HG03460 (cell line): ENCODE measurements at regions not wholly inside any gene's neighbourhood (a gene's known extent, or its start where the extent isn't known, plus 50 kb on each side); places are given as distances from the start of the nearest gene placed in this dataset.
"Not testable (repeated sequence)": the region's sequence is repeated elsewhere in the genome, so short reads cannot be mapped to it uniquely, and the experiment has no call there.

Source experiments
- ATAC-seq: cut with Tn5 transposase; IDR thresholded peaks from one replicate; pipeline ENCODE4 v1.9.1; 2021; ENCODE audit not compliant: unreplicated experiment

DNA sequence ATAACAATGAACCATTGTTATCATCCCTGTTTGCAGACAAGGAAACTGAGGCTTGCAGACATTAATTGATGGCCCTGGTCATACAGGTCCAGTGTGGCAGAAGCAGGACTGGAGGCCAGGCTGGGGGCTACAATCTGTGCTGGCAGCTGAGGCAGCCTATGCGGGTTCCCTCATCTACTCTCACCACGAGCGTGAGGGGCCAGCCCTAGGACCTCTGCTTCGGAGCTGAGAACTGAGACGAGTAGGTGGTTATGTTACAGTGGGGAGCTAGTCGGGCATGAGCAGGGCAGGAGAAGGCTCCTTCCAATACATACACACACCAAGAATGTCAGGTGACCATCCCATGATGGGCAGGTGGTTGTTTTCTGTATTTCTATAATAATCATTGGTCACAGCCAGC is 82.2 kb upstream of the ASB18 start:
- ATAC-seq: no peak

DNA sequence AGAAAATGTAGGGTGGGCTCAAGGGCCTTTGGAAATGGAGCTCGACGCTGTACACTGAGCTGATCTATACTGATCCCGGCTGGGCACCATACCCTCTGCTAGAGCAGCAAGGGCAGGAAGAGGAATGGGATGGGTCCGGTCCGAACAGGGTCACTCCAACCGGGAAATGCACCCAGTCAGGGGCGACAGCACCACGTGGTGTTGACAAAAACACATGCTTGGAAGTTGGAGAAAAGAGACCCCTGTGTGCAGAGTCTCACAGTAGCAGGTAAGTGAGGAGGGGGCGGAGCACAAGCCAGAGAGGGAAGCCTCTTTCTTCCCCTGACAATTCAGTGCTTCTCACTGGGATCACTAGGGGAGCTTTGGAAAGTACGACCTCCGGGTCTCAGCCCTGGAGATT is 84.1 kb upstream of the ASB18 start:
- no peak for ATAC-seq

GRCh38 chr2:236348976-236349375 is 84.8 kb upstream of the ASB18 start:
- ATAC-seq: no peak

- no peak for ATAC-seq
Measured at GRCh38 chr2:236350426-236350825, 86.2 kb upstream of the ASB18 start.

DNA sequence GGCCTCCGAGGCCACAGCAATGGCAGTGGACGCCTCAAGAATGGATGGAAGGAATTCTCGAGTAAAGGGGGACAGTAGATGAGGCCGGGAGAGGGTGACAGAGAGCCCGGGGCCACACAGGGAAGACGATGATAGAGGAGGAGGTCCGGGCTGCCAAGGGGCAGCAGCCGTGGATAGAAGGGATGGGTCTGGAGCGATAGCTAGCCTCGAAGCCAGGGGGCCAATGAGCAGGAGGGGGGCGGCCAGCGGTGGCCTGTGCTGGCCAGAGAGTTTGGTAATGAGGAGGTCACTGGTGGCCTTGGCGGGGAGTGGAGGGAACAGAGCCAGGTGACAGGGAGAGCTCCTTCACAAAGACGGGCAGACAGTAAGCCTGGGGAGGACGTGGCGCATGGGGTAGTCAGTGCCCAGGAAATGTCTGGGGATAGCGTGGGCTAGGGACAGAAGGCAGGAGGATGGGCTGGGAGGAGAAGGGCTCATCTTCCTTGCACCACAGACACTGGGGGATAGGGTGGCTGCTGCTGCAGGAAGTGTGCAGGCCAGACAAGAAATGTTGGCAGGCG is 87.8 kb upstream of the ASB18 start:
- ATAC-seq: no peak

GRCh38 chr2:236352761-236353593 is 88.8 kb upstream of the ASB18 start:
- no peak for ATAC-seq

DNA sequence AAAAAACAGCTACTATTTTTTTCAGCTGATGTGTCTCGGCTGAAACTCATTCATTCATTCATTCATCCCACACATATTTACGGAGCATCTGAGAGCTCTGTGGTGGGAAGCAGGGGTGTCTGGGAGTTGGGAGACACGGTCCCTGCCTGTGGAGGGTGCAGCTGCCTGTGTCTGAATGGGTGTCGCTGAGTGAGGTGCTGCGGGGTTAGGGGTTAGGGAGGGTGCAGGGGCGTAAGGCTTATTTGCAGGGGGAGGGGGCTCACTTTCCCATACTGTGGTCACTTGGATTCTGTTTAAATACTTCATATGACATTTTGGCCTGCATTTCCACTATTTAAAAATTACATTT is 89.4 kb upstream of the ASB18 start:
- ATAC-seq: no peak

GRCh38 chr2:236354056-236354940 is 90.1 kb upstream of the ASB18 start:
- no peak for ATAC-seq

DNA sequence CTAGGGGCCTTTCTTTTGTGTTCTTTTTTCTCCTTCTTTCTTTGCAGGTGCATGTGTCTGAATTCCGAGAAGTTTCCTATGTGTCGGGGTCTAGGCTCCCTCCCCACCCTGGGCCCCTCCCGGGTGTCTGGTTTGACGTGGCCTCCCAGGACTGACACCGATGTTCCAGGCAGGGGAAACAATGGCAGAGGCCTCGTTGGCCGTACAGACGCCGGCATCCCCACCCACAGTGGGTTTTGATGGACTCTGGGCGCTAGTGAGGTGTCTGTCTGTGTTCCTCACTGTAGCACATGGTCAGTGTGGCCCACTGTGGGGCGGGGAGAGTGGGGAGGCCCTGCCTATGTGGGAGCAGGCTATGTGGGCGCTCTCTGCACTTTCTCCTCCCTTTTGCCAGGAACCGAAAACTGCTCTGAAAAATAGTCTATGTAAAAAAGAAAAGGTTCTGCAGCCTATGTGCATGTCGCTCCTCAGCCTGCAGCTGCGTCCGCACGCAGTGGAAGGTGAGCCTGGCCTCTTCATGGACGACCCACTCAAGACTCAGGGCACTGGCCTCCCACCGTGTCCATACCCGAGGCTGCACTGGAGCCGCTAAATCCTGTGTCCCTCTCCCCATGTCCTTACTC is 90.9 kb upstream of the ASB18 start:
- no peak for ATAC-seq

DNA sequence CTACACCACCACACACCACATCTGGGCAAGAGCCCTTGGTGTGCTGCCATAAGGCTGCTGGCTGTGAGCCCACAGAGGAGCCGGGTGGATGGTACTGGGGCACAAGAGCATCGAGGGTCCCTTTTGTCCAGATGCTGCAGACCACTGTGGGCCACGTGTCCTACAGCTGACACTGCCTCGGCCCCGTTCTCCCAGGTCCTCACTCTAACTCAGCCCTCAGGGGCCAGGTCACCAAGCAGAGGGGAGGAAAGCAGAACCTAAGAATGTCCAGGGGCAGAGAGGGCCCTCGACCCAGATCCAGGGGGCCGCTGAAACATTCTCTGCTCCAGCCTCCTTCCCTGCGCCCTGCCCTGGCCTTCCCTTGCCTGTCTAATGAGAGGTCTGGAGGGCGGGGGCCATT is 91.7 kb upstream of the ASB18 start:
- ATAC-seq: no peak

GRCh38 chr2:236356321-236356720 is 92.1 kb upstream of the ASB18 start:
- not testable (repeated sequence) for ATAC-seq

DNA sequence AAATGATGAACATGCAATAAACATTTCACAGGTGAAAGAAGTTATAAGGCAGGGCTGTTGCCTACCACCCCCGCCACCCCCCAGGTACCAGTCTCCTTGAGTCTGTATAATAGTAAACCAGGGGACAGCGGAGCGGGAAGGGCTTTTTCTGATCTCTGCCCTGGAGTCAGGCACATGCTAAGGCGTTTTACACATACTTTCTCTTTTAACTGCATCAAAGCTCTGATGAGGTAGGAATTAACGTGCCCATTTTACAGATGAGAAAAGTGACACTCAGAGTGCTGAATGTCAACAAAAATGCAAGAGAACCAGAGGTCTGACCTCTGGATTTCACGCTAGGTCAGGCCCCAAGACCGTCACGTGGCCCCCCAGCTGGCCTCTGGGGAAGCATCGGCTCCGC is 94.3 kb upstream of the ASB18 start:
- ATAC-seq: not testable (repeated sequence)

DNA sequence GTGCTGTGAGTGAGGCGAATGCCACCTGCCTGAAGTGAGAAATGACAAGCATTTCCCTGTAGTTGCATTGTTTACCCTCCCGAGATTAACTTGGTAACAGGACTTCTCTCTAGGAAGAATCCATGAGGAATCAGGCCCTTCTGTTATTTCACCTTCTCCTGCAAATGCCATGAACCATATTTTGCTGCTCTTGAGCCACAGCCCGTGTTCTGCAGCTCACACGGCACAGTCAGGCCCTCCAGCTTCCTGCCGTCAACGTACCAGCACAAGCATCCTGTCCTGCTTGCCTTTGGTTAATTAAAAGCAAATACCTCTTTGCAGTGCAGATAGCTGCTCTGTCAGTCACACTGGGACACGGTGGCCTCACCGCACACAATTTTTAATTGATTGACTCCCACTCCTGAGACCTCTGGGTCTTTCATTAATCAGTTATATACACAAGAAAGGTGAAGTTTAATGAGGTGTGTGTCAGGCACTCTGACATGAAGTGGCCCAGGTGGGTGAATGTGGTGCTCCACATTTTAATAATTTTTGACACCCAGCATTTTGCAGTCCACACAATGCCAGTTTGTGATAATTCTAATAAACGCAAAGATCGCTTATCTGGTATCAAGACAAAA is 95.3 kb upstream of the ASB18 start:
- no peak for ATAC-seq

DNA sequence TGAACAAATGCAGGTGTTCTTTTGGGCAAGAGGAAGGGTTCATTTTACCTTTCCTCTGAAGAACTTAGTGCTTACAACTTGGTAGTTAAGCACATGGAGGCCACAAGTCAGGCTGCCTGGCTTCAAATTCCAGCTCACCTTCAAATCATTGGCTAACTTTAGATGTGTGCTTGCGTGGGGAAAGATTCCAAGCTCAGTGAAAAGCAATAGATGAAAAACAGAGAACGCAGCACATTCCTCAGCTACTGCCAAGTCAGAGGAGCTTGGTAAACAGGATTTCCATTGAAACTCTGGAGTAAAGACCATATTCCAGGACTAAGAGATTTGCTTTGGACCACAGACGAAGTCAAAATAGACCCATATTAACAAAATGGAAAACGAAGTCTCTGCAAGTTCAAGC is 96.3 kb upstream of the ASB18 start:
- ATAC-seq: no peak

GRCh38 chr2:236363711-236364277 is 99.6 kb upstream of the ASB18 start:
- no peak for ATAC-seq

DNA sequence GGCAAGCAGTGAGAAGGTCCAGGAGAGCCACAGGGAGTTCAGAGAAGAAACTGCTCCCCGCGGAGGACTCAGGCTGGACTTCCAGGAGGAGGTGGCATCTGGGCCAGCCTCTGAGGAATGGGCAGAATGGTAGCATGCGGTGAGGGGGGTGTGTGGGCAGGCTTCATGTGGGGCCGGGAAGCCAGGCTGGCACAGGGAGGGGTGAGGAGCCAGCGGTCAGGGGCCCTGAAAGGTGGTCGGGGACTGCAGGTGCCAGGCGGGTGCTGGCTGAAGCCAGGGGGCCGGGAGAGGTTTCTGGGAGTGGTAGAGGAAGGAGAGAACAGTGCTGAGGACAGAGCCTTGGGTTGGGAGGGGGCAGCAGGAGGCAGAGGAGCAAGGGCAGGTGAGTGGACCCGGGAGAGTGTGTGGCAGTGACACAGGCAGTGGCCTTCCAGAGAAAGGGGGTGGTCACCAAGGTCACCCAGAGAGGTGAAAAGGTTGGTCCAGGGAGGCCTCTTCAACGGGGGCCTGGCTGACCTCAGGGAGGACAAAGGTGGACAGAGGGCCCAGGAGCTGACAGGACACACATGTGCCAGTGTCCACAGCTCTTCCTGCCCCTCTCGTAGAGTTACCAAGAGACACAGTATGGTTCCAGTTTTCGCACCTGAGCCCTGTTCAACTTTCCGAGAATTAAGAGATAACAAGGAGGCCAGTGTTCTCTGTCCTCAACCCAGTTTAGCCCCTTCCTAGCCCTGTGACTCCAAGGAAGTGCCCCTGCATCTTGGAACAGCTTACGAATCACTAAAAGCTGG is 101.2 kb upstream of the ASB18 start:
- ATAC-seq: no peak

DNA sequence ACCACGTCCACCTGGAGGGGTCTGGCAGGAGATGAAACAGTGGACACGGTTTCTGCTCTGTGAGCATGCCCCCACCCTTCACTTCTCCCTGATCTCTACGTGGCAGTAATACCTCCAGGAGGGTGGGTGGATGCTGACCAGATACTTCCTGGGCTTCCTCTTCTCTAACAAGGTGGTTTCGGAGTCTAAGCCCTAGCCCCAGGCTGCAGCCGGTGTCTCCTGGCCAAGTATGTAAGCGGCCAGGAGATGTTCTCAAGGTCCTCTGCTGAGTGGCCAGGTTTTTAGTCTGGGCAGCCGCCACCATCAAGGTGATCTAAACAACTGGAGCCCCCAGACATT is 101.8 kb upstream of the ASB18 start:
- ATAC-seq: no peak

- no peak for ATAC-seq
Measured at GRCh38 chr2:236366397-236366796, 102.2 kb upstream of the ASB18 start.

DNA sequence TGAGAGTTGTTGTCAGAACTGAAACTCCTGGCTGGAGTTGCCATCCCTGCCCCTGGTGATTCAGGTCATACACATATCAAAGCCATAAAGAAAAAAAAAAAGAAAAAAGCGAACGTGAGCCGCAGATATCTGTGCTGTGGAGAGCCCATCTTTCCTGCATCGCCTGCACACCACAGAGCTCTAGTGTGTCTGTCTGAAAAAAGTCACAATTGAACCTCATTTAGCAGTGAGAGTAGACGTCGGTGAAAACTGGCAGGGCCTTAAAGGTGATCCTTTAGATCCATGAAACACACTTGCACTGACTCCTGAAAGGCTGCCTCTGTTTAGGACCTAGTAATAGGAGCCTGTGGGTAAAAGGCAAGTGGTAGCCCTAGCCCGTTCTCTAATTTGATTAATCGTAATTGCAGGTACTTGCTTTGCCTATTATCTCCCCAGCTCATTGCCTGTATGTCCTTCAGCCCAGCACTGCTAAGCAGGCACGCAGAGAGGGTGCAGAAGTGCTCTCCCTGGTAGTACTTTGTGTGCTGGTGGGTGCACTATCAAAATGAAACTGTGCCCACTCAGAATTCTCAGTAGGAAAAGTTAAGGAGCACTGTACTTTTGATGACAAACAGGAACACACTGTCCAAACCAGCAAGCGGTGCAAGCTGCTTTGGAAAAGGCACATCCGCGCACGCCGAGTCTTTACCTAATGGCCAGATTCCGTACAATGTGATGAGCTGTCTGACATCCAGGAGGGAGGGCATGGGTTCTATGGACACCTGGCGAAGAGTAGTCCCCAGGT is 103.5 kb upstream of the ASB18 start:
- ATAC-seq: no peak
